H1 (cell line): ENCODE measurements at regions not wholly inside any gene's neighbourhood (a gene's known extent, or its start where the extent isn't known, plus 50 kb on each side); places are given as distances from the start of the nearest gene placed in this dataset.

Source experiments
- CTCF ChIA-PET: fragments of 300-600 bp; sonication (Branson Sonifier 250); formaldehyde crosslinking; loops from one replicate; lab custom pipeline; 2021; ENCODE audit not compliant: partially characterized antibody; lab: Charles Lee
- POLR2A ChIA-PET: fragments of 300-600 bp; sonication (Branson Sonifier 250); formaldehyde crosslinking; loops from one replicate; lab custom pipeline; 2021; ENCODE audit warnings: inconsistent platforms; ENCODE audit not compliant: partially characterized antibody; lab: Charles Lee
- DNase-seq, 2 experiments: peaks; one replicate each; pipeline versions ENCODE4 v3.0.0 to v3.0.0-alpha.2; 2010 to 2022; ENCODE audit warnings: low spot score in 2 of 2, low read depth in 1 of 2, mixed read lengths in 1 of 2
- FAIRE-seq: peaks from 2 replicates; lab custom pipeline; 2011; peaks lifted over from hg19 to GRCh38; lab: Jason Lieb, UNC
- H2AFZ ChIP-seq: 2 replicates; pipeline ENCODE4 v1.8.1; 2012; ENCODE audit warnings: low read length, inconsistent platforms
- H2AK5ac ChIP-seq: 2 replicates; pipeline ENCODE4 v1.6.1; 2013; ENCODE audit warnings: low read depth, low read length
- H2BK120ac ChIP-seq: replicated peaks from 2 replicates; pipeline ENCODE3; 2013; ENCODE audit warnings: low read depth, low read length, inconsistent platforms
- H2BK12ac ChIP-seq: 2 replicates; pipeline ENCODE4 v1.6.1; 2013; ENCODE audit warnings: low read depth, low read length
- H2BK15ac ChIP-seq: 2 replicates; pipeline ENCODE4 v1.6.1; 2013; ENCODE audit warnings: low read length
- H2BK20ac ChIP-seq: 2 replicates; pipeline ENCODE4 v1.6.1; 2013; ENCODE audit warnings: low read length
- H2BK5ac ChIP-seq: 2 replicates; pipeline ENCODE4 v1.6.1; 2013; ENCODE audit warnings: low read depth, low read length
- H3K14ac ChIP-seq: 2 replicates; pipeline ENCODE4 v1.6.1; 2013; ENCODE audit warnings: inconsistent platforms; ENCODE audit not compliant: insufficient read length
- H3K18ac ChIP-seq: 2 replicates; pipeline ENCODE4 v1.6.1; 2013; ENCODE audit warnings: low read length; ENCODE audit errors: extremely low read depth
- H3K23ac ChIP-seq: 2 replicates; pipeline ENCODE4 v1.6.1; 2013; ENCODE audit warnings: inconsistent platforms; ENCODE audit not compliant: insufficient read length
- H3K23me2 ChIP-seq: 2 replicates; pipeline ENCODE4 v1.6.1; 2013; ENCODE audit warnings: low read depth, low read length
- H3K27ac ChIP-seq: 2 replicates; pipeline ENCODE4 v1.6.1; 2011; ENCODE audit warnings: low read depth, low read length, inconsistent platforms
- H3K27me3 ChIP-seq, 4 experiments: replicated peaks in 1 of 4; 1 replicate in 1 of 4; 2 replicates in 3 of 4; pipeline versions ENCODE4 v1.6.1 to v1.8.1; 2011 to 2013; ENCODE audit warnings: low read length in 3 of 4, mild to moderate bottlenecking in 3 of 4, inconsistent platforms in 2 of 4, mixed read lengths in 2 of 4, moderate library complexity in 1 of 4; ENCODE audit not compliant: control insufficient read depth in 3 of 4, insufficient read depth in 3 of 4; ENCODE audit errors: extremely low read depth in 1 of 4
- H3K36me3 ChIP-seq, 4 experiments: 2 replicates each; pipeline versions ENCODE4 v1.6.1 to v1.8.1; 2011 to 2013; ENCODE audit warnings: mild to moderate bottlenecking in 4 of 4, low read length in 3 of 4, moderate library complexity in 2 of 4, control low read depth in 1 of 4, inconsistent platforms in 1 of 4; ENCODE audit not compliant: insufficient read depth in 4 of 4, control insufficient read depth in 2 of 4
- H3K4ac ChIP-seq: replicated peaks from 2 replicates; pipeline ENCODE3; 2013; ENCODE audit warnings: low read length, low read depth, mixed read lengths, inconsistent platforms; ENCODE audit not compliant: insufficient read length
- H3K4me1 ChIP-seq, 4 experiments: replicated peaks in 1 of 4; 1 replicate in 1 of 4; 2 replicates in 3 of 4; pipeline versions ENCODE4 v1.6.1 to v1.8.1; 2011 to 2013; ENCODE audit warnings: low read length in 3 of 4, inconsistent platforms in 2 of 4, mixed read lengths in 1 of 4; ENCODE audit not compliant: insufficient read depth in 4 of 4, control insufficient read depth in 3 of 4
- H3K4me2 ChIP-seq, 2 experiments: 2 replicates each; pipeline versions ENCODE4 v1.6.1 to v1.8.1; 2011 to 2013; ENCODE audit warnings: low read depth in 2 of 2, low read length in 2 of 2, control low read depth in 1 of 2, inconsistent platforms in 1 of 2, mild to moderate bottlenecking in 1 of 2; ENCODE audit not compliant: insufficient read depth in 1 of 2
- H3K4me3 ChIP-seq, 4 experiments: fragments of 200-600, 300-600 bp in 1 of 4; sonication (generic), shearing (Covaris generic), sonication (Bioruptor Twin) in 1 of 4; 2 replicates each; pipeline versions ENCODE4 v1.5.1 to v1.8.1; 2011 to 2016; ENCODE audit warnings: low read length in 4 of 4, low read depth in 3 of 4, control low read depth in 2 of 4, inconsistent platforms in 2 of 4, mild to moderate bottlenecking in 2 of 4, mixed read lengths in 1 of 4, moderate library complexity in 1 of 4; ENCODE audit not compliant: insufficient read depth in 2 of 4; ENCODE audit errors: extremely low read depth in 1 of 4
- H3K56ac ChIP-seq: replicated peaks from 2 replicates; pipeline ENCODE3; 2013; ENCODE audit warnings: low read depth, mild to moderate bottlenecking, mixed read lengths, low read length, inconsistent platforms; ENCODE audit not compliant: insufficient read length
- H3K79me1 ChIP-seq: 2 replicates; pipeline ENCODE4 v1.6.1; 2013; ENCODE audit warnings: low read depth, low read length, control low read depth
- H3K79me2 ChIP-seq, 2 experiments: 2 replicates each; pipeline versions ENCODE4 v1.6.1 to v1.8.1; 2012 to 2013; ENCODE audit warnings: low read length in 2 of 2, mild to moderate bottlenecking in 2 of 2, inconsistent platforms in 1 of 2; ENCODE audit not compliant: insufficient read depth in 2 of 2, control insufficient read depth in 1 of 2
- H3K9ac ChIP-seq, 4 experiments: replicated peaks in 1 of 4; 1 replicate in 1 of 4; 2 replicates in 3 of 4; pipeline versions ENCODE4 v1.6.1 to v1.8.1; 2011 to 2013; ENCODE audit warnings: low read depth in 3 of 4, low read length in 3 of 4, control low read depth in 2 of 4, mild to moderate bottlenecking in 2 of 4, moderate library complexity in 2 of 4, inconsistent platforms in 1 of 4; ENCODE audit errors: extremely low read depth in 1 of 4
- H3K9me3 ChIP-seq, 2 experiments: 2 replicates each; pipeline versions ENCODE4 v1.6.1 to v1.8.1; 2012 to 2013; ENCODE audit warnings: mild to moderate bottlenecking in 2 of 2, moderate library complexity in 2 of 2, control low read depth in 1 of 2, inconsistent platforms in 1 of 2, low read depth in 1 of 2, low read length in 1 of 2, mixed read lengths in 1 of 2; ENCODE audit not compliant: insufficient read depth in 2 of 2
- H4K20me1 ChIP-seq, 2 experiments: replicated peaks in 1 of 2; 2 replicates each; pipeline versions ENCODE3 to v1.8.1; 2011 to 2013; ENCODE audit warnings: inconsistent platforms in 2 of 2, low read length in 2 of 2, mild to moderate bottlenecking in 1 of 2; ENCODE audit not compliant: insufficient read depth in 2 of 2, control insufficient read depth in 1 of 2
- H4K5ac ChIP-seq: 2 replicates; pipeline ENCODE4 v1.6.1; 2013; ENCODE audit warnings: low read length, low read depth, mixed read lengths, inconsistent platforms; ENCODE audit not compliant: insufficient read length
- H4K8ac ChIP-seq: 2 replicates; pipeline ENCODE4 v1.8.0; 2013; ENCODE audit warnings: mild to moderate bottlenecking, moderate library complexity, low read length, inconsistent platforms; ENCODE audit not compliant: insufficient read depth; ENCODE audit errors: extremely low read depth
- H4K91ac ChIP-seq: replicated peaks from 2 replicates; pipeline ENCODE3; 2013; ENCODE audit warnings: low read length, mixed read lengths, inconsistent platforms; ENCODE audit not compliant: insufficient read length
- WGBS, 2 experiments: shearing (Covaris generic) in 1 of 2; methylation state at CpG; one replicate each; pipeline versions ENCODE4 v1.1.6 to v1.1.7; 2013 to 2015; ENCODE audit warnings: low lambda C conversion rate in 2 of 2, mixed read lengths in 2 of 2, inconsistent platforms in 1 of 2, low coverage in 1 of 2, missing lambda C conversion rate in 1 of 2; ENCODE audit not compliant: insufficient replicate concordance in 2 of 2, insufficient coverage in 1 of 2, insufficient read length in 1 of 2; ENCODE audit errors: extremely low coverage in 1 of 2, missing lambda C conversion rate in 1 of 2; 5-methylcytosine and 5-hydroxymethylcytosine counted together
- TF ChIP-seq, protein P1 (sequence below): IDR thresholded peaks from 2 replicates; pipeline ENCODE4 v1.6.1; 2012; ENCODE audit warnings: inconsistent platforms

GRCh38 chr2:183998041-183998796 lies 600.1 kb upstream of the ZNF804A start:
- H4K20me1 ChIP-seq = no peaks in the 10 kb centered on the region
- H3K23ac ChIP-seq = no peak overlapping the region
- TF ChIP-seq, protein P1, sequence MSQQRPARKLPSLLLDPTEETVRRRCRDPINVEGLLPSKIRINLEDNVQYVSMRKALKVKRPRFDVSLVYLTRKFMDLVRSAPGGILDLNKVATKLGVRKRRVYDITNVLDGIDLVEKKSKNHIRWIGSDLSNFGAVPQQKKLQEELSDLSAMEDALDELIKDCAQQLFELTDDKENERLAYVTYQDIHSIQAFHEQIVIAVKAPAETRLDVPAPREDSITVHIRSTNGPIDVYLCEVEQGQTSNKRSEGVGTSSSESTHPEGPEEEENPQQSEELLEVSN = no peak
- no peak overlapping the region for H3K14ac ChIP-seq
- no peaks in the 10 kb centered on the region for H3K79me2 ChIP-seq
- no peak overlapping the region for H3K56ac ChIP-seq
- no peak overlapping the region for H2BK120ac ChIP-seq
- 0 out of 2 replicates have a peak overlapping the region, but pooled peaks have one; percentile 35 for H2BK12ac ChIP-seq
- 0 out of 2 replicates have a peak overlapping the region, but pooled peaks have one; percentile 17 for H2BK20ac ChIP-seq
- FAIRE-seq = no peak
- H4K5ac ChIP-seq = no peak overlapping the region
- no peak overlapping the region for H3K9ac ChIP-seq
- no peak overlapping the region for H3K4me3 ChIP-seq
- H2AK5ac ChIP-seq = no peak overlapping the region
- no peak overlapping the region for H3K18ac ChIP-seq
- DNase-seq = no peak
- POLR2A ChIA-PET = no interaction called here
- no peaks in the 10 kb centered on the region for H3K79me1 ChIP-seq
- H4K91ac ChIP-seq = no peak overlapping the region
- H3K4me2 ChIP-seq = 0 out of 4 replicates have a peak overlapping the region, but pooled peaks of 1 of the 2 experiments have one; percentile 32
- H3K9me3 ChIP-seq = no peaks in the 10 kb centered on the region
- H3K36me3 ChIP-seq = no peaks in the 10 kb centered on the region
- H3K4me1 ChIP-seq = peaks cover 0 to 9% (median 3%) of the 10 kb centered on the region in 4 experiments; a peak in 2 of 7 replicates
- H2BK5ac ChIP-seq = no peak overlapping the region
- 98% methylated on average over 3 of the region's 3 CpGs; no CpG with 5 or more reads in 1 of the 2 experiments for WGBS, 2 experiments
- H3K23me2 ChIP-seq = no peaks in the 10 kb centered on the region
- H3K27ac ChIP-seq = no peak overlapping the region
- no peak overlapping the region for H2BK15ac ChIP-seq
- no peak overlapping the region for H3K4ac ChIP-seq
- H3K27me3 ChIP-seq = no peaks in the 10 kb centered on the region
- CTCF ChIA-PET = no interaction called here
- H4K8ac ChIP-seq = no peak overlapping the region
- no peak overlapping the region for H2AFZ ChIP-seq
